H1 (cell line): ENCODE measurements at regions not wholly inside any gene's neighbourhood (a gene's known extent, or its start where the extent isn't known, plus 50 kb on each side); places are given as distances from the start of the nearest gene placed in this dataset.

Source experiments
- CTCF ChIA-PET: fragments of 300-600 bp; sonication (Branson Sonifier 250); formaldehyde crosslinking; loops from one replicate; lab custom pipeline; 2021; ENCODE audit not compliant: partially characterized antibody; lab: Charles Lee
- POLR2A ChIA-PET: fragments of 300-600 bp; sonication (Branson Sonifier 250); formaldehyde crosslinking; loops from one replicate; lab custom pipeline; 2021; ENCODE audit warnings: inconsistent platforms; ENCODE audit not compliant: partially characterized antibody; lab: Charles Lee
- DNase-seq, 2 experiments: peaks; one replicate each; pipeline versions ENCODE4 v3.0.0 to v3.0.0-alpha.2; 2010 to 2022; ENCODE audit warnings: low spot score in 2 of 2, low read depth in 1 of 2, mixed read lengths in 1 of 2
- FAIRE-seq: peaks from 2 replicates; lab custom pipeline; 2011; peaks lifted over from hg19 to GRCh38; lab: Jason Lieb, UNC
- H2AFZ ChIP-seq: 2 replicates; pipeline ENCODE4 v1.8.1; 2012; ENCODE audit warnings: low read length, inconsistent platforms
- H2AK5ac ChIP-seq: 2 replicates; pipeline ENCODE4 v1.6.1; 2013; ENCODE audit warnings: low read depth, low read length
- H2BK120ac ChIP-seq: replicated peaks from 2 replicates; pipeline ENCODE3; 2013; ENCODE audit warnings: low read depth, low read length, inconsistent platforms
- H2BK12ac ChIP-seq: 2 replicates; pipeline ENCODE4 v1.6.1; 2013; ENCODE audit warnings: low read depth, low read length
- H2BK15ac ChIP-seq: 2 replicates; pipeline ENCODE4 v1.6.1; 2013; ENCODE audit warnings: low read length
- H2BK20ac ChIP-seq: 2 replicates; pipeline ENCODE4 v1.6.1; 2013; ENCODE audit warnings: low read length
- H2BK5ac ChIP-seq: 2 replicates; pipeline ENCODE4 v1.6.1; 2013; ENCODE audit warnings: low read depth, low read length
- H3K14ac ChIP-seq: 2 replicates; pipeline ENCODE4 v1.6.1; 2013; ENCODE audit warnings: inconsistent platforms; ENCODE audit not compliant: insufficient read length
- H3K18ac ChIP-seq: 2 replicates; pipeline ENCODE4 v1.6.1; 2013; ENCODE audit warnings: low read length; ENCODE audit errors: extremely low read depth
- H3K23ac ChIP-seq: 2 replicates; pipeline ENCODE4 v1.6.1; 2013; ENCODE audit warnings: inconsistent platforms; ENCODE audit not compliant: insufficient read length
- H3K23me2 ChIP-seq: 2 replicates; pipeline ENCODE4 v1.6.1; 2013; ENCODE audit warnings: low read depth, low read length
- H3K27ac ChIP-seq: 2 replicates; pipeline ENCODE4 v1.6.1; 2011; ENCODE audit warnings: low read depth, low read length, inconsistent platforms
- H3K27me3 ChIP-seq, 4 experiments: replicated peaks in 1 of 4; 1 replicate in 1 of 4; 2 replicates in 3 of 4; pipeline versions ENCODE4 v1.6.1 to v1.8.1; 2011 to 2013; ENCODE audit warnings: low read length in 3 of 4, mild to moderate bottlenecking in 3 of 4, inconsistent platforms in 2 of 4, mixed read lengths in 2 of 4, moderate library complexity in 1 of 4; ENCODE audit not compliant: control insufficient read depth in 3 of 4, insufficient read depth in 3 of 4; ENCODE audit errors: extremely low read depth in 1 of 4
- H3K36me3 ChIP-seq, 4 experiments: 2 replicates each; pipeline versions ENCODE4 v1.6.1 to v1.8.1; 2011 to 2013; ENCODE audit warnings: mild to moderate bottlenecking in 4 of 4, low read length in 3 of 4, moderate library complexity in 2 of 4, control low read depth in 1 of 4, inconsistent platforms in 1 of 4; ENCODE audit not compliant: insufficient read depth in 4 of 4, control insufficient read depth in 2 of 4
- H3K4ac ChIP-seq: replicated peaks from 2 replicates; pipeline ENCODE3; 2013; ENCODE audit warnings: low read length, low read depth, mixed read lengths, inconsistent platforms; ENCODE audit not compliant: insufficient read length
- H3K4me1 ChIP-seq, 4 experiments: replicated peaks in 1 of 4; 1 replicate in 1 of 4; 2 replicates in 3 of 4; pipeline versions ENCODE4 v1.6.1 to v1.8.1; 2011 to 2013; ENCODE audit warnings: low read length in 3 of 4, inconsistent platforms in 2 of 4, mixed read lengths in 1 of 4; ENCODE audit not compliant: insufficient read depth in 4 of 4, control insufficient read depth in 3 of 4
- H3K4me2 ChIP-seq, 2 experiments: 2 replicates each; pipeline versions ENCODE4 v1.6.1 to v1.8.1; 2011 to 2013; ENCODE audit warnings: low read depth in 2 of 2, low read length in 2 of 2, control low read depth in 1 of 2, inconsistent platforms in 1 of 2, mild to moderate bottlenecking in 1 of 2; ENCODE audit not compliant: insufficient read depth in 1 of 2
- H3K4me3 ChIP-seq, 4 experiments: fragments of 200-600, 300-600 bp in 1 of 4; sonication (generic), shearing (Covaris generic), sonication (Bioruptor Twin) in 1 of 4; 2 replicates each; pipeline versions ENCODE4 v1.5.1 to v1.8.1; 2011 to 2016; ENCODE audit warnings: low read length in 4 of 4, low read depth in 3 of 4, control low read depth in 2 of 4, inconsistent platforms in 2 of 4, mild to moderate bottlenecking in 2 of 4, mixed read lengths in 1 of 4, moderate library complexity in 1 of 4; ENCODE audit not compliant: insufficient read depth in 2 of 4; ENCODE audit errors: extremely low read depth in 1 of 4
- H3K56ac ChIP-seq: replicated peaks from 2 replicates; pipeline ENCODE3; 2013; ENCODE audit warnings: low read depth, mild to moderate bottlenecking, mixed read lengths, low read length, inconsistent platforms; ENCODE audit not compliant: insufficient read length
- H3K79me1 ChIP-seq: 2 replicates; pipeline ENCODE4 v1.6.1; 2013; ENCODE audit warnings: low read depth, low read length, control low read depth
- H3K79me2 ChIP-seq, 2 experiments: 2 replicates each; pipeline versions ENCODE4 v1.6.1 to v1.8.1; 2012 to 2013; ENCODE audit warnings: low read length in 2 of 2, mild to moderate bottlenecking in 2 of 2, inconsistent platforms in 1 of 2; ENCODE audit not compliant: insufficient read depth in 2 of 2, control insufficient read depth in 1 of 2
- H3K9ac ChIP-seq, 4 experiments: replicated peaks in 1 of 4; 1 replicate in 1 of 4; 2 replicates in 3 of 4; pipeline versions ENCODE4 v1.6.1 to v1.8.1; 2011 to 2013; ENCODE audit warnings: low read depth in 3 of 4, low read length in 3 of 4, control low read depth in 2 of 4, mild to moderate bottlenecking in 2 of 4, moderate library complexity in 2 of 4, inconsistent platforms in 1 of 4; ENCODE audit errors: extremely low read depth in 1 of 4
- H3K9me3 ChIP-seq, 2 experiments: 2 replicates each; pipeline versions ENCODE4 v1.6.1 to v1.8.1; 2012 to 2013; ENCODE audit warnings: mild to moderate bottlenecking in 2 of 2, moderate library complexity in 2 of 2, control low read depth in 1 of 2, inconsistent platforms in 1 of 2, low read depth in 1 of 2, low read length in 1 of 2, mixed read lengths in 1 of 2; ENCODE audit not compliant: insufficient read depth in 2 of 2
- H4K20me1 ChIP-seq, 2 experiments: replicated peaks in 1 of 2; 2 replicates each; pipeline versions ENCODE3 to v1.8.1; 2011 to 2013; ENCODE audit warnings: inconsistent platforms in 2 of 2, low read length in 2 of 2, mild to moderate bottlenecking in 1 of 2; ENCODE audit not compliant: insufficient read depth in 2 of 2, control insufficient read depth in 1 of 2
- H4K5ac ChIP-seq: 2 replicates; pipeline ENCODE4 v1.6.1; 2013; ENCODE audit warnings: low read length, low read depth, mixed read lengths, inconsistent platforms; ENCODE audit not compliant: insufficient read length
- H4K8ac ChIP-seq: 2 replicates; pipeline ENCODE4 v1.8.0; 2013; ENCODE audit warnings: mild to moderate bottlenecking, moderate library complexity, low read length, inconsistent platforms; ENCODE audit not compliant: insufficient read depth; ENCODE audit errors: extremely low read depth
- H4K91ac ChIP-seq: replicated peaks from 2 replicates; pipeline ENCODE3; 2013; ENCODE audit warnings: low read length, mixed read lengths, inconsistent platforms; ENCODE audit not compliant: insufficient read length
- SIN3A ChIP-seq, 2 experiments: IDR thresholded peaks in 1 of 2; conservative IDR thresholded peaks in 1 of 2; 2 replicates each; pipeline ENCODE4 v1.6.1; 2011 to 2012; ENCODE audit warnings: low read length in 2 of 2, improper control_type of control experiment in 1 of 2, low read depth in 1 of 2, mild to moderate bottlenecking in 1 of 2
- WGBS, 2 experiments: shearing (Covaris generic) in 1 of 2; methylation state at CpG; one replicate each; pipeline versions ENCODE4 v1.1.6 to v1.1.7; 2013 to 2015; ENCODE audit warnings: low lambda C conversion rate in 2 of 2, mixed read lengths in 2 of 2, inconsistent platforms in 1 of 2, low coverage in 1 of 2, missing lambda C conversion rate in 1 of 2; ENCODE audit not compliant: insufficient replicate concordance in 2 of 2, insufficient coverage in 1 of 2, insufficient read length in 1 of 2; ENCODE audit errors: extremely low coverage in 1 of 2, missing lambda C conversion rate in 1 of 2; 5-methylcytosine and 5-hydroxymethylcytosine counted together

DNA sequence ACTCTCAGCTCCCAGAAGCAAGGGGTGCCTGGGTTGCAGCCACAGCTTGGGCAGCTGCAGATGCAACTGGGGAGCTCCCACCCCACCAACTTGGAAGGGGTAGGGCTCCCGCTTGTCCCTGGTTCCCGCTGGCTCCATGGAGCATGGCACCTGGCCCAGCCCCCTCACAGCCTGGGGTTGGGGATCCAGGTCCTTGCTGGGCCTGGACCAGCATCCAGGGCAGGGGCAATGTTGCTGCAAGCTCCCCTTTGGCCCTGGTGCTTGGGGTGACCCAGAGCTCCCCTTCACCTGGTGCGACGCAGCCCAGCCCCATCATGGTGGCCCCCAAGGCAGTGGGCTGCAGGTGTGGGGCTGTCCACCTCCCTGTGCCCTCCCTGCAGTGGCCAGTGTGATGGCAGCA is 99.6 kb upstream of the FRMD4B start:
- Histone ChIP-seq H3K4ac (no peak overlapping the region), H3K79me2 (no peaks in the 10 kb centered on the region), H3K4me2 (no peak overlapping the region), H3K18ac (no peak overlapping the region), H2AK5ac (no peak overlapping the region), H4K5ac (no peak overlapping the region), H3K4me3 (no peak overlapping the region), H4K8ac (peak overlapping the region; percentile 65; the same call in 1 of the 2 replicates), H3K36me3 (no peaks in the 10 kb centered on the region), H2AFZ (no peak overlapping the region), H3K27me3 (no peaks in the 10 kb centered on the region; a peak in 2 of 7 replicates), H2BK5ac (no peak overlapping the region), H2BK20ac (no peak overlapping the region), H2BK12ac (no peak overlapping the region), H3K14ac (no peak overlapping the region), H3K9ac (no peak overlapping the region), H3K4me1 (no peaks in the 10 kb centered on the region; a peak in 1 of 7 replicates), H3K23me2 (no peaks in the 10 kb centered on the region), H3K23ac (no peak overlapping the region), H2BK15ac (no peak overlapping the region), H3K56ac (no peak overlapping the region), H3K9me3 (peaks cover 5 to 8% of the 10 kb centered on the region in 2 experiments), H2BK120ac (no peak overlapping the region), H4K91ac (no peak overlapping the region), H4K20me1 (no peaks in the 10 kb centered on the region), H3K79me1 (no peaks in the 10 kb centered on the region), H3K27ac (no peak overlapping the region)
- WGBS, 2 experiments = 100% methylated on average over 4 of the region's 4 CpGs; no CpG with 5 or more reads in 1 of the 2 experiments
- DNase-seq (no peak), FAIRE-seq (no peak)
- ChIA-PET CTCF (interaction anchor here (0.5 to 1.0 kb wide), 3 partner anchors 11 to 186 kb away, joined by 3 read pairs; no protein-coding TSS in a partner anchor), POLR2A (interaction anchor here (0.5 kb wide), 1 partner anchor 70 kb away, joined by 3 read pairs; no protein-coding TSS in a partner anchor)
- TF ChIP-seq SIN3A (conservative IDR thresholded peaks at IDR 0.05 in 1 of 2, IDR thresholded peaks at IDR 0.05 in 1 of 2; ENCODE audit: low read depth in 1 of 2, low read length in 2 of 2) = no peak
